Mesodermal cell (in vitro differentiated cells): ENCODE measurements at regions not wholly inside any gene's neighbourhood (a gene's known extent, or its start where the extent isn't known, plus 50 kb on each side); places are given as distances from the start of the nearest gene placed in this dataset.

ENCODE experiments used
- H3K27ac ChIP-seq: 2 replicates; pipeline ENCODE4 v1.7.0; 2013; ENCODE audit warnings: mild to moderate bottlenecking, low read depth, low read length, moderate library complexity; ENCODE audit not compliant: severe bottlenecking
- H3K36me3 ChIP-seq: 2 replicates; pipeline ENCODE4 v1.7.1; 2013; ENCODE audit warnings: mild to moderate bottlenecking, low read length, moderate library complexity; ENCODE audit not compliant: control insufficient read depth, insufficient read depth
- H3K4me1 ChIP-seq: one replicate; pipeline ENCODE4 v1.7.1; 2013; ENCODE audit warnings: mild to moderate bottlenecking, low read length; ENCODE audit not compliant: insufficient read depth, control insufficient read depth, poor library complexity, severe bottlenecking
- H3K4me3 ChIP-seq: 2 replicates; pipeline ENCODE4 v1.7.0; 2013; ENCODE audit warnings: low read length, control low read depth, mild to moderate bottlenecking; ENCODE audit not compliant: insufficient read depth, poor library complexity, severe bottlenecking; ENCODE audit errors: extremely low read depth
- H3K9me3 ChIP-seq: 2 replicates; pipeline ENCODE4 v1.7.1; 2013; ENCODE audit warnings: mild to moderate bottlenecking, low read length, moderate library complexity; ENCODE audit not compliant: control insufficient read depth
- WGBS, 2 experiments: methylation state at CpG; one replicate each; pipeline ENCODE4 v1.1.5; 2013; ENCODE audit warnings: missing lambda C conversion rate in 2 of 2; ENCODE audit not compliant: insufficient coverage in 2 of 2; 5-methylcytosine and 5-hydroxymethylcytosine counted together

GRCh38 chr17:77510133-77510796 lies 369.5 kb downstream of the SEC14L1 start:
- Histone ChIP-seq H3K9me3 (peaks cover 16% of the 10 kb centered on the region), H3K27ac (no peak overlapping the region), H3K4me1 (peaks cover 3% of the 10 kb centered on the region), H3K4me3 (no peak overlapping the region), H3K36me3 (no peaks in the 10 kb centered on the region)
- WGBS, 2 experiments: 92 to 100% methylated on average over 5 to 6 of the region's 8 CpGs

- Histone ChIP-seq H3K27ac (no peak overlapping the region), H3K9me3 (peaks cover 16% of the 10 kb centered on the region), H3K4me1 (peaks cover 3% of the 10 kb centered on the region), H3K36me3 (no peaks in the 10 kb centered on the region), H3K4me3 (no peak overlapping the region)
- WGBS, 2 experiments: 67 to 100% methylated on average over 1 of the region's 1 CpG
Measured at GRCh38 chr17:77511514-77512061, 370.8 kb downstream of the SEC14L1 start.

GRCh38 chr17:77512062-77512946 lies 371.5 kb downstream of the SEC14L1 start:
- H3K27ac ChIP-seq: no peak overlapping the region
- no peaks in the 10 kb centered on the region for H3K36me3 ChIP-seq
- H3K4me1 ChIP-seq: peaks cover 3% of the 10 kb centered on the region
- WGBS, 2 experiments: 81 to 93% methylated on average over 3 to 6 of the region's 6 CpGs
- no peak overlapping the region for H3K4me3 ChIP-seq
- peaks cover 16% of the 10 kb centered on the region for H3K9me3 ChIP-seq

- H3K27ac ChIP-seq: no peak overlapping the region
- peaks cover 3% of the 10 kb centered on the region for H3K4me1 ChIP-seq
- 75 to 100% methylated on average over 1 to 2 of the region's 3 CpGs for WGBS, 2 experiments
- H3K9me3 ChIP-seq: peaks cover 16% of the 10 kb centered on the region
- no peak overlapping the region for H3K4me3 ChIP-seq
- no peaks in the 10 kb centered on the region for H3K36me3 ChIP-seq
Measured at GRCh38 chr17:77513045-77513444, 372.3 kb downstream of the SEC14L1 start.

DNA sequence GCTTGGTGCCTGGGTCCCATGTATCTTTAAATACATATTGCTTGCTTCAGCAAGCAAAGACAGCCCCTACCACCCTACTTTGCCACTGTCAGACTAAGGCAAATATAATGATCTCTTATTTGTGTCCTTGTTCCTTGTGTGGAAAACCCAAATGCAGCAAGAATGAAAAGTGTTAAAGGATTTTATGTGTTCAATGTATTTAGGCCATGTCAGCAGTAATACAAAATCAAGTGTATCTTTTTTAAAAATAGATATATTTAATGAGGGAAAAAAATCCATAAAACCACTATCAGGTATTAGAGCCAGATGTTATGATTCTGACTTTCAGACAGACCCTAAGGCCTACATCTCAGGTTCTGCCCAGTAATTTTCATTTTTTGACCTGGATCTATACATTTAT lies 374.5 kb downstream of the SEC14L1 start:
- Histone ChIP-seq H3K4me3 (no peak overlapping the region), H3K36me3 (no peaks in the 10 kb centered on the region), H3K4me1 (peaks cover 3% of the 10 kb centered on the region), H3K27ac (no peak overlapping the region), H3K9me3 (peaks cover 10% of the 10 kb centered on the region)

GRCh38 chr17:77516902-77517301 lies 376.1 kb downstream of the SEC14L1 start:
- 86 to 100% methylated on average over 1 to 4 of the region's 4 CpGs for WGBS, 2 experiments

DNA sequence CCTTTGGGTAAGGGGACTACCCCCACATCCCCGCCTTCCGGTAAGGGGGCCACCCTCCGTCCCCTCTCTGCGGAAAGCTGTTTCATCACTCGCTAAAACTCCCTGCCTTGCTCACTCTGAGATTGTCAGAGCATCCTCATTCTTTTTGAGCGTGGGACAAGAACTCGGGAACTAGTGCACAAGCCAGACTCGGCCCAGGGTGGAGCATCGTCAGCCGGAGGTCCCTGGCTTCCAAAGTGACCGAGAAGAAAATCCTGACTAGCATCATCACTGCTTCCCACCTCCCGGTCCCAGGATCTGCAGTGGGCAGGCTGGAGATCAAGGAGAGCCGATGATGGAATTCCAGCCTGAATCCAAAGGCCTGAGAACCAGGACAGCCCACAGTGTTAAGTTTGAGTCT lies 380.3 kb downstream of the SEC14L1 start:
- no peak overlapping the region for H3K4me3 ChIP-seq
- H3K27ac ChIP-seq: no peak overlapping the region
- 88 to 93% methylated on average over 12 to 13 of the region's 13 CpGs for WGBS, 2 experiments
- no peaks in the 10 kb centered on the region for H3K4me1 ChIP-seq
- no peaks in the 10 kb centered on the region for H3K36me3 ChIP-seq
- no peaks in the 10 kb centered on the region for H3K9me3 ChIP-seq

More at GRCh38 chr17:77516902-77517301, 376.1 kb downstream of the SEC14L1 start:
- H3K36me3 ChIP-seq: no peaks in the 10 kb centered on the region
- no peak overlapping the region for H3K27ac ChIP-seq
- H3K9me3 ChIP-seq: no peaks in the 10 kb centered on the region
- peaks cover 3% of the 10 kb centered on the region for H3K4me1 ChIP-seq
- no peak overlapping the region for H3K4me3 ChIP-seq

DNA sequence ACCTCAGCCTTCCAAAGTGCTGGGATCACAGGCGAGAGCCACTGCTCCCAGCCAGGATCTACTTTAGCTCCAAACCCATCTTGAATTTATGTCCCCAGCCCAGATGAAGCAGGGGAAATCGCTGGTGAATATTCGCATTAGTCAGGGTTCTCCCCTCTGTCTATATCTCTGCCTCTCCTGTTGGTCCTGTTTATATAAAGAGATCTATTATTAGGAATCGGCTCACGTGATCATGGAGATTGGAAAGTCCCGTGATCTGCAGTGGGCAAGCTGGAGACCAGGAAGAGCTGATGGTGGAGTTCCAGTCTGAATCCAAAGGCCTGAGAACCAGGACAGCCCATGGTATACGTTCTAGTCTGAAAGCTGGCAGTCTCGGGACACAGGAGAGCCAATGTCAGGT lies 382.8 kb downstream of the SEC14L1 start:
- WGBS, 2 experiments: 89 to 90% methylated on average over 5 of the region's 8 CpGs
- Histone ChIP-seq H3K4me1 (no peaks in the 10 kb centered on the region), H3K36me3 (no peaks in the 10 kb centered on the region), H3K4me3 (no peak overlapping the region), H3K9me3 (peaks cover 10% of the 10 kb centered on the region), H3K27ac (no peak overlapping the region)

DNA sequence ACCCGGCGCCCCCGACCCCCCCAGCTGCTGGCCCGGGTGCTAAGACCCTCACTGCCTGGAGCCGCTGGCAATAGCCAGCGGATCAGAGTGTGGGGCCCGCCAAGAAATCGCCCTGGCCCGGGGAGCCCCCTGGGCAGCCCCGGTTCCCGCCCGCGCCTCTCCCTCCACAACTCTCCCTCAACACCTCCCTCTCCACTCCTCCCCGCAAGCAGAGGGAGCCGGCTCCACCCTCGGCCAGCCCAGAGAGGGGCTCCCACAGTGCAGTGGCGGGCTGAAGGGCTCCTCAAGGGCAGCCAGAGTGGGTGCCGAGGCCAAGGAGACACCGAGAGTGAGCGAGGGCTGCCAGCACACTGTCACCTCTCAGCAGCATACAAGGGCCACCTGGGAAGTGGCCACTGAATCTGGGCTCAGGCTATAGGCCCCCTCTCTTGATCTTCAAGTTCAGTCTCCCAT lies 385.5 kb downstream of the SEC14L1 start:
- WGBS, 2 experiments: 93 to 99% methylated on average over 11 to 14 of the region's 20 CpGs
- Histone ChIP-seq H3K9me3 (peaks cover 10% of the 10 kb centered on the region), H3K36me3 (no peaks in the 10 kb centered on the region), H3K4me3 (no peak overlapping the region), H3K27ac (no peak overlapping the region), H3K4me1 (no peaks in the 10 kb centered on the region)

- H3K4me1 ChIP-seq: no peaks in the 10 kb centered on the region
- peaks cover 10% of the 10 kb centered on the region for H3K9me3 ChIP-seq
- no peak overlapping the region for H3K27ac ChIP-seq
- no peak overlapping the region for H3K4me3 ChIP-seq
- WGBS, 2 experiments: 92 to 93% methylated on average over 13 of the region's 17 CpGs
- H3K36me3 ChIP-seq: no peaks in the 10 kb centered on the region
Measured at GRCh38 chr17:77526728-77527350, 386.1 kb downstream of the SEC14L1 start.
